Thoracic aorta (tissue), 2 donors: ENCODE measurements at regions not wholly inside any gene's neighbourhood (a gene's known extent, or its start where the extent isn't known, plus 50 kb on each side); places are given as distances from the start of the nearest gene placed in this dataset.

Experiments
- ATAC-seq: fragments of 150-250 bp; one replicate; pipeline ENCODE4 v1.8.0; 2017; ENCODE audit warnings: low read depth; ENCODE audit not compliant: insufficient number of reproducible peaks, low FRiP score
- DNase-seq: peaks from one replicate; pipeline ENCODE4 v3.0.0-alpha.2; 2020; ENCODE audit warnings: low spot score
- H3K27ac ChIP-seq, 2 donors: fragments of 200-600 bp; sonication (generic); 1 replicate in 1 of 2; 2 replicates in 1 of 2; pipeline ENCODE4 v1.5.1; 2016; ENCODE audit warnings: mild to moderate bottlenecking in 2 of 2, moderate library complexity in 2 of 2
- H3K27me3 ChIP-seq: fragments of 200-600 bp; sonication (generic); replicated peaks from 2 replicates; pipeline ENCODE4 v1.6.0; 2016; ENCODE audit warnings: mild to moderate bottlenecking; ENCODE audit not compliant: insufficient read depth
- H3K36me3 ChIP-seq: fragments of 200-600 bp; sonication (generic); one replicate; pipeline ENCODE4 v1.5.1; 2016
- H3K4me1 ChIP-seq, 2 donors: fragments of 200-600 bp; sonication (generic); 1 replicate in 1 of 2; 2 replicates in 1 of 2; pipeline versions ENCODE4 v1.5.1 to v1.6.0; 2016; ENCODE audit warnings: low read depth in 2 of 2, mild to moderate bottlenecking in 1 of 2; ENCODE audit not compliant: control insufficient read depth in 1 of 2
- H3K4me3 ChIP-seq: fragments of 200-600 bp; sonication (generic); 2 replicates; pipeline ENCODE4 v1.5.1; 2016; ENCODE audit warnings: mild to moderate bottlenecking
- H3K9me3 ChIP-seq: fragments of 200-600 bp; sonication (generic); 2 replicates; pipeline ENCODE4 v1.5.1; 2016
- TF ChIP-seq, protein P1 (sequence below): fragments of 200-600 bp; sonication (generic); IDR thresholded peaks from one replicate; pipeline ENCODE4 v1.5.1; 2019; ENCODE audit warnings: antibody characterized with exemption

DNA sequence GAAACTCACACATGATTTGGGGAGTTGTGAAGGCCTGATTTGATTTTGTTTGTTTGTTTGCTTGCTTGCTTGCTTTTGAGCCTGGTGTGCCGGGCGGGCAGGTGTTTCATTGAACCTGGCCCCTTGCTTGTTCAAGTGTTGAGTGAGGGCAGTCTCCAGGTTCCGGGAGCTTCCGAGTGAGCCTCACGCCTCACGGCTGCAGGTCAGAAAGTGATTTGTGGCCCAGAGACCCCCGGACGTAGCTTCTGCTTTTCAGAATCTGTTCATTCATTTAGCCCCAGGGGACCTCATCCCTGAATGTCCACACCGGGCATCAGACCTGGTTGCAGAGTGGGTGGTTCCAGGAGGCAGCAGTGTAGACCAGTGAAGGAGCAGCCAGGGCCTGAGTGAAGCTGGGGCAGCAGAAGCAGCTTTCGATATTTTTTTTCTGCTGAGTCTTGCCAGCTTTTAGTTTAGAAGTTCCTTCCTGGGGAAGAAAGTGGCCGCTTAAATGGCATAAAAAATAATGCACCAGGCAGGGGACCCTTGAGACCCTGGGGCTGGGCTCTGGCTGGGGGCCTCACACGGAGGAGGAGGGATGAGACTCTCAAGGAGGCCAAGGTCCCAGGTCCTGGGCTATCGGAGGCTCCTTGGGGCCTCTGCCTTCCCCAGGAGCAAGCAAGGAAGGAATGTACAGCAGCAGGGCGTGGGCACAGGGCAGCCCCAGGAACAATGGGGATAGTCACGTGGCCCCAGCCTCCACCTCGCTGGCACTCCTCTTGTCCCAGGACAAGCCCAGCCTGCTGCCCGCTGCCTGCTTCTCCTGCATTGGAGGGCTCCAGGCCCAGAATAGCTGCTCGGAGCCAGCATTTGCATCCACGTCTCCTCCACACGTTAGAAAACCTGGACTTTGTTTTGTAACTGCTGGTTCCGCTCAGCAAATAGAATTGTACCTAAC lies 89.2 kb upstream of the BHLHE23 start:
- no peaks in the 10 kb centered on the region for H3K36me3 ChIP-seq
- no peaks in the 10 kb centered on the region for H3K9me3 ChIP-seq
- no peak overlapping the region for H3K4me3 ChIP-seq
- ATAC-seq (no peak), DNase-seq (no peak)
- no peaks in the 10 kb centered on the region for H3K27me3 ChIP-seq
- no peak overlapping the region for H3K27ac ChIP-seq
- TF ChIP-seq, protein P1, sequence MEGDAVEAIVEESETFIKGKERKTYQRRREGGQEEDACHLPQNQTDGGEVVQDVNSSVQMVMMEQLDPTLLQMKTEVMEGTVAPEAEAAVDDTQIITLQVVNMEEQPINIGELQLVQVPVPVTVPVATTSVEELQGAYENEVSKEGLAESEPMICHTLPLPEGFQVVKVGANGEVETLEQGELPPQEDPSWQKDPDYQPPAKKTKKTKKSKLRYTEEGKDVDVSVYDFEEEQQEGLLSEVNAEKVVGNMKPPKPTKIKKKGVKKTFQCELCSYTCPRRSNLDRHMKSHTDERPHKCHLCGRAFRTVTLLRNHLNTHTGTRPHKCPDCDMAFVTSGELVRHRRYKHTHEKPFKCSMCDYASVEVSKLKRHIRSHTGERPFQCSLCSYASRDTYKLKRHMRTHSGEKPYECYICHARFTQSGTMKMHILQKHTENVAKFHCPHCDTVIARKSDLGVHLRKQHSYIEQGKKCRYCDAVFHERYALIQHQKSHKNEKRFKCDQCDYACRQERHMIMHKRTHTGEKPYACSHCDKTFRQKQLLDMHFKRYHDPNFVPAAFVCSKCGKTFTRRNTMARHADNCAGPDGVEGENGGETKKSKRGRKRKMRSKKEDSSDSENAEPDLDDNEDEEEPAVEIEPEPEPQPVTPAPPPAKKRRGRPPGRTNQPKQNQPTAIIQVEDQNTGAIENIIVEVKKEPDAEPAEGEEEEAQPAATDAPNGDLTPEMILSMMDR: no peak
- H3K4me1 ChIP-seq: no peaks in the 10 kb centered on the region

DNA sequence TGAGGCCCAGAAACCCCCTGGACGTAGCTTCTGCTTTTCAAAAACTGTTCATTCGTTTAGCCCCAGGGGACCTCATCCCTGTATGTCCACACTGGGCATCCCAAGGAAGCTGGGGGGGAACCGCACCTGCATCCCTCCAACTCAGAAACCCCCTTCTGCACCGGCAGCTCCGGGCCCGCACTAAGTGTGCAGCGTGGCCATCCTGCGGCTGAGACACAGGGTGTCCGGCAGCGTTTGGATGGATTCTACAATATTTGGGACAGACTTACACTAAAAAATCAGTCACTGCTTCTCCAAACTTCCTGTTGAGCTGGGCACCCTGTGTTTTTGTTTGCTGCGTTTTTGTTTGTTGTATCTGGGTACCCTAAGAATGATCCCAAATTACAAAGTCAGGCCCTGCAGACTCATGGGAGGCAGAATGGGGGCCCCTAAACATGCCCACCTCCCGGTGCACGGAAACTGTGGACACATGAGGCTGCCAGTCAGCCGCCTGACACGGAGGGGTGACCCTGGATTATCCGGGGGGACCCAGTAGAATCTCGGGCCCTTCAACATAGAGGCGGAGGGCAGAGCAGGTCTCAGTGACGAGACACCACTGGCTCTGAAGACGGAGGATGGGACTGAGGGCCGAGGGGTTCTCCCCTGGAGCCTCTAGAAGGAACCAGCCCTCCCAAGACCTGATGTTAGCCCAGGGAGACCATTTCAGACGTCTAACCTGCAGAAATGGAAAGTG lies 88.2 kb upstream of the BHLHE23 start:
- TF ChIP-seq, protein P1: no peak
- H3K9me3 ChIP-seq: no peaks in the 10 kb centered on the region

DNA sequence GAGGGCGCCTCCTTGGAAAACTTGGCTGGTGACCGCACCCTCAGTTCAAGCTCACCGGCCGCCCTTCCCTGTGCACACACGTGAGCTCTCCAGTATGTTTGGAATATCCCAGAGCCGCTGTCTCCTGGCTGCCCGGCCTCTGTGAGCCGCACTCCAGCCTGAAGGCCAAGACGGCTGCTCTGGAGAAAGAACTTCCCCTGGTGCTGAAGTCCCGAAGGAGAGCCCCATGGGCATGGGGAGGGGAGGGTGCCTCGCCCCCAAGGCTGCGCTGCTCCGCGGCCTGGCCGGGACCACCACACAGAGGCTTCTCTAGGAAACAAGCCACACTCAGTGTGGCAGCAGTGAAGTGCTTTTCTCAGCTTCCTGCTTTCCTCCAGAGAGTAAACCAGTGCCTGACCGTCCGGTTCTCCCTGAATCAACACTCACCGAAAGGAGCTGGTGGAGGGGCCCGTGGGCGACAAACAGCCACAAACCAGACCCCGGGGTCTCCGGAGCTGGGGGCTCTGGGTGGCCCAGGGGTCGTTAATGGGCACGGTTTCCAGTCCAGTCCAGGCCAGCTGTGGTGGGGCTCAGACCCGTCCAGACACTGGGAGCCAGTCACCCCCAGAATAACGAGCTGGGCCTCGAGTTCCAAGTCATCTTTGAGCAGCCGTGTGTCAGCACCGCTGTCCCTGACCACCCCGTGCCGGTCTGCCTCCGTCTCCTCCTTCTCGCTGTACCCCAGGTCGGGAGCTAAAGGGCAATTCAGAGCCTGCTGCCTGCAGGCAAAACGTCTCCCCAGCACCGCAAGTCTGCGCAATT lies 87.4 kb upstream of the BHLHE23 start:
- no peak for DNase-seq

More for the DNA sequence above, 88.2 kb upstream of the BHLHE23 start:
- ATAC-seq: no peak
- H3K4me3 ChIP-seq: no peak overlapping the region
- no peak overlapping the region for H3K27ac ChIP-seq
- DNase-seq: no peak
- H3K27me3 ChIP-seq: no peaks in the 10 kb centered on the region
- H3K36me3 ChIP-seq: no peaks in the 10 kb centered on the region
- H3K4me1 ChIP-seq: no peaks in the 10 kb centered on the region

DNA sequence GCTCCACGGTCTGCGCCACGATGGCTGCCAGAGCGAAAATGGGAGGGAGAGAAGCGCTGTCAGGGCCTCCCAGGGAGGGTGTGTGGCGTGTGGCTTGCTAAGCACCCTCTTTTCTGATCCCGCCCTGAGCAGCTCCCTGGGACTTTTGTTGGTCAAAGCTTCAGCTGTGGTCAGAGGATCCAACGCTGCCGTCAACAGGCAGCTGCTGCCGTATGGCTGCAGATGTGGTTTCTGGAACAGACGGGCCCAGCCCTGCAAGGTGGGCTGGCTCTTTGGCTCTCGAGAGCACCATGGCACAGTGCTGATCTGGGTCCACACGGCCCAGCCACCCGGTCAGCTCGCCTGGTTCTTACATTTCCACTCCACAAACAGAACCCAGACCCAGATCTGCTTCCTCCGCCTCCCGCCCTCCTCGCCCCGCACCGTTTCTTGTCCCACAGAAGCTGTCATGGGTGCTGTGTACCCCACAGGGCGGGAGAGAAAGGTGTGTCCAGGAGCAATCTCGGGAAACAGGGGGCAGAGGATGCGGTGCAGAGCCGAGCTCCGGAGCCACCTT lies 86.0 kb upstream of the BHLHE23 start:
- no peaks in the 10 kb centered on the region for H3K36me3 ChIP-seq
- no peak overlapping the region for H3K4me3 ChIP-seq
- H3K9me3 ChIP-seq: no peaks in the 10 kb centered on the region
- DNase-seq: no peak
- no peaks in the 10 kb centered on the region for H3K27me3 ChIP-seq
- H3K4me1 ChIP-seq: no peaks in the 10 kb centered on the region
- ATAC-seq: no peak
- no peak overlapping the region for H3K27ac ChIP-seq
- TF ChIP-seq, protein P1: no peak

More for the DNA sequence above, 87.4 kb upstream of the BHLHE23 start:
- Histone ChIP-seq H3K27me3 (no peaks in the 10 kb centered on the region), H3K4me3 (no peak overlapping the region), H3K4me1 (no peaks in the 10 kb centered on the region), H3K9me3 (no peaks in the 10 kb centered on the region), H3K36me3 (no peaks in the 10 kb centered on the region), H3K27ac (no peak overlapping the region)
- TF ChIP-seq, protein P1: no peak
- no peak for ATAC-seq
